ENCODE measurements at regions not wholly inside any gene's neighbourhood (a gene's known extent, or its start where the extent isn't known, plus 50 kb on each side); places are given as distances from the start of the nearest gene placed in this dataset.

GRCh38 chr11:100618914-100619313 lies 68.2 kb upstream of the ARHGAP42 start:
- no peak for TF ChIP-seq CTCF (IDR thresholded peaks at IDR 0.05)
- no peak for TF ChIP-seq POLR2A (IDR thresholded peaks at IDR 0.05)
